ENCODE measurements at regions not wholly inside any gene's neighbourhood (a gene's known extent, or its start where the extent isn't known, plus 50 kb on each side); places are given as distances from the start of the nearest gene placed in this dataset.

DNA sequence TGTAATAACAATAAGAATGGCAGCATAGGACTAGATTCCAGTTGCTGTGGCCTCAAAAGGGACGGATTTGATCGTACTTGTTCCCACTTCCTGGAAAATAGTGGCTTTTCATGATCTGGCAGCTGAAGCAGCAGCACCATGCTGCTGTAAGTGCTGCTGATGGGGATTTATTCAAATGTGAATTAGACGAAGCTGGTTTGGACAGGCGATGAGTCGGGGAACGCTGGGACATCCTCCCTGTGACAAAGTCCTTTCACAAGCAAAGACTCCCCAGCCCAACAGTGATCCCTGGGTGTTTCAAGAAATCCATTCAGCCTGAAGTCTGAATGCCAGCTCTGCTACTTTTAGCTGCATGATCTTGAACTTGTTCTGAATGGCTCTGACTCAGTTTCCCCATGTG is 88.6 kb upstream of the XYLT1 start:
- no peak for DNase-seq (ENCODE audit: low read depth)
- Histone ChIP-seq H3K4me3 (ENCODE audit: low read depth, low read length) (no peak overlapping the region), H3K27me3 (ENCODE audit: control insufficient read depth, insufficient read depth, low read length) (no peaks in the 10 kb centered on the region; the same call in 1 of the 2 replicates), H3K36me3 (ENCODE audit: control insufficient read depth, insufficient read depth, low read length) (no peaks in the 10 kb centered on the region)
- TF ChIP-seq, protein P1, sequence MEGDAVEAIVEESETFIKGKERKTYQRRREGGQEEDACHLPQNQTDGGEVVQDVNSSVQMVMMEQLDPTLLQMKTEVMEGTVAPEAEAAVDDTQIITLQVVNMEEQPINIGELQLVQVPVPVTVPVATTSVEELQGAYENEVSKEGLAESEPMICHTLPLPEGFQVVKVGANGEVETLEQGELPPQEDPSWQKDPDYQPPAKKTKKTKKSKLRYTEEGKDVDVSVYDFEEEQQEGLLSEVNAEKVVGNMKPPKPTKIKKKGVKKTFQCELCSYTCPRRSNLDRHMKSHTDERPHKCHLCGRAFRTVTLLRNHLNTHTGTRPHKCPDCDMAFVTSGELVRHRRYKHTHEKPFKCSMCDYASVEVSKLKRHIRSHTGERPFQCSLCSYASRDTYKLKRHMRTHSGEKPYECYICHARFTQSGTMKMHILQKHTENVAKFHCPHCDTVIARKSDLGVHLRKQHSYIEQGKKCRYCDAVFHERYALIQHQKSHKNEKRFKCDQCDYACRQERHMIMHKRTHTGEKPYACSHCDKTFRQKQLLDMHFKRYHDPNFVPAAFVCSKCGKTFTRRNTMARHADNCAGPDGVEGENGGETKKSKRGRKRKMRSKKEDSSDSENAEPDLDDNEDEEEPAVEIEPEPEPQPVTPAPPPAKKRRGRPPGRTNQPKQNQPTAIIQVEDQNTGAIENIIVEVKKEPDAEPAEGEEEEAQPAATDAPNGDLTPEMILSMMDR (IDR thresholded peaks at IDR 0.05; ENCODE audit: insufficient read depth, low read depth, low read length), result no peak
- ChIA-PET POLR2A (no interaction called here), CTCF (interaction anchor here (1.2 to 1.5 kb wide), 2 partner anchors 13 to 15 kb away, joined by 3 read pairs; no protein-coding TSS in a partner anchor)

GRCh38 chr16:17557949-17558348 is 87.2 kb upstream of the XYLT1 start:
- ChIA-PET CTCF (interaction anchor here (0.5 to 5.6 kb wide), 9 partner anchors 9 to 244 kb away, joined by 3 to 43 read pairs (median 5); no protein-coding TSS in a partner anchor), POLR2A (no interaction called here)
- Histone ChIP-seq H3K36me3 (ENCODE audit: control insufficient read depth, insufficient read depth, low read length) (no peaks in the 10 kb centered on the region), H3K27me3 (ENCODE audit: control insufficient read depth, insufficient read depth, low read length) (no peaks in the 10 kb centered on the region; the same call in 1 of the 2 replicates), H3K4me3 (ENCODE audit: low read depth, low read length) (no peak overlapping the region)
- no peak for DNase-seq (ENCODE audit: low read depth)
- TF ChIP-seq, protein P1 (IDR thresholded peaks at IDR 0.05; ENCODE audit: insufficient read depth, low read depth, low read length), result no peak

- CTCF ChIA-PET, result interaction anchor here (0.5 to 5.6 kb wide), 15 partner anchors 9 to 245 kb away, joined by 3 to 43 read pairs (median 4); no protein-coding TSS in a partner anchor
- POLR2A ChIA-PET, result no interaction called here
- TF ChIP-seq, protein P1 (IDR thresholded peaks at IDR 0.05; ENCODE audit: insufficient read depth, low read depth, low read length), result no peak
Observed at GRCh38 chr16:17557480-17557879, 86.7 kb upstream of the XYLT1 start.

GRCh38 chr16:17556276-17557052 is 85.7 kb upstream of the XYLT1 start:
- H3K36me3 ChIP-seq (ENCODE audit: control insufficient read depth, insufficient read depth, low read length), result no peaks in the 10 kb centered on the region
- no peaks in the 10 kb centered on the region for H3K27me3 ChIP-seq (ENCODE audit: control insufficient read depth, insufficient read depth, low read length)
- no peak for DNase-seq (ENCODE audit: low read depth)
- TF ChIP-seq, protein P1 (IDR thresholded peaks at IDR 0.05; ENCODE audit: insufficient read depth, low read depth, low read length), result peak; percentile 73
- H3K4me3 ChIP-seq (ENCODE audit: low read depth, low read length), result no peak overlapping the region
- ChIA-PET POLR2A (no interaction called here), CTCF (interaction anchor here (0.7 to 5.6 kb wide), 24 partner anchors 8 to 694 kb away, joined by 3 to 43 read pairs (median 4); no protein-coding TSS in a partner anchor)

More at GRCh38 chr16:17557480-17557879, 86.7 kb upstream of the XYLT1 start:
- H3K27me3 ChIP-seq (ENCODE audit: control insufficient read depth, insufficient read depth, low read length), result no peaks in the 10 kb centered on the region; the same call in 1 of the 2 replicates
- no peaks in the 10 kb centered on the region for H3K36me3 ChIP-seq (ENCODE audit: control insufficient read depth, insufficient read depth, low read length)
- no peak for DNase-seq (ENCODE audit: low read depth)
- no peak overlapping the region for H3K4me3 ChIP-seq (ENCODE audit: low read depth, low read length)

DNA sequence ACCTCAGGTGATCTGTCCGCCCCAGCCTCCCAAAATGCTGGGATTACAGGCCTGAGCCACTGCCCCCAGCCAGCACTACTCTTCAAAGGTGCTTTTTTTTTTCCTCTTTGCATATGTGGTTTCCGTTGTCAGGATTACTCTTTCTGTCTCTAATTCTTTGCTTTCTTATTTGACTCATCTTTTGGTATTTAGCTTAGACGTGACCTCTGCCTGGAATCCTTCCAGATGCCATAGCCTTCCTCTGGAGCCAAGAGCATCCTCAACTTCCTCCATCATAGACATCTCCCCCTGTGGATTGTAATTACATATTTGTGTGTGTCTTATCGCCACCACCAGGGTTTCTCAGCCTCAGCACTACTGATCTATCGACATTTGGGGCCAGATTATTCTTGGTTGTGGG is 84.4 kb upstream of the XYLT1 start:
- TF ChIP-seq, protein P1 (IDR thresholded peaks at IDR 0.05; ENCODE audit: insufficient read depth, low read depth, low read length), result peak; percentile 31
- no peaks in the 10 kb centered on the region for H3K36me3 ChIP-seq (ENCODE audit: control insufficient read depth, insufficient read depth, low read length)
- DNase-seq (ENCODE audit: low read depth), result peak; percentile 62
- no peaks in the 10 kb centered on the region for H3K27me3 ChIP-seq (ENCODE audit: control insufficient read depth, insufficient read depth, low read length)
- no peak overlapping the region for H3K4me3 ChIP-seq (ENCODE audit: low read depth, low read length)
- POLR2A ChIA-PET, result no interaction called here
- CTCF ChIA-PET, result interaction anchor here (1.0 to 5.6 kb wide), 6 partner anchors 10 to 78 kb away, joined by 4 to 43 read pairs (median 8); no protein-coding TSS in a partner anchor
